Endothelial cell of umbilical vein (primary cell): ENCODE measurements at regions not wholly inside any gene's neighbourhood (a gene's known extent, or its start where the extent isn't known, plus 50 kb on each side); places are given as distances from the start of the nearest gene placed in this dataset.

Source experiments
- BruUV-seq: library from RNA; stranded (reverse); fragments of 400-500 nt; replicated peaks from 2 replicates; lab custom pipeline; 2021; lab: Mats Ljungman, UMichigan
- CTCF ChIA-PET: fragments of 300-600, 350-600 bp; sonication (Branson Sonifier 250); formaldehyde crosslinking; loops from one replicate; lab custom pipeline; 2021; ENCODE audit warnings: antibody characterized with exemption, inconsistent platforms; lab: Charles Lee
- POLR2A ChIA-PET: fragments of 300-600, 350-600 bp; sonication (Branson Sonifier 250); formaldehyde crosslinking; loops from one replicate; lab custom pipeline; 2021; ENCODE audit warnings: antibody characterized with exemption, inconsistent platforms; lab: Charles Lee
- DNase-seq: peaks from one replicate; pipeline ENCODE4 v3.0.0-alpha.2; 2011; ENCODE audit warnings: low read depth, low spot score
- FAIRE-seq: peaks from 2 replicates; lab custom pipeline; 2011; peaks lifted over from hg19 to GRCh38; lab: Jason Lieb, UNC
- H2AFZ ChIP-seq: 2 replicates; pipeline ENCODE4 v1.6.0; 2012; ENCODE audit warnings: low read depth, low read length, control low read depth, inconsistent platforms
- H3K27ac ChIP-seq: 2 replicates; pipeline ENCODE4 v1.5.1; 2011; ENCODE audit warnings: low read depth, mild to moderate bottlenecking, control low read depth, low read length, moderate library complexity; ENCODE audit not compliant: insufficient read depth
- H3K27me3 ChIP-seq, 2 experiments: 2 replicates each; pipeline versions ENCODE4 v1.6.0 to v1.6.1; 2011; ENCODE audit warnings: low read length in 2 of 2, mixed read lengths in 1 of 2; ENCODE audit not compliant: control insufficient read depth in 2 of 2, insufficient read depth in 2 of 2
- H3K36me3 ChIP-seq, 2 experiments: 2 replicates in 1 of 2; 3 replicates in 1 of 2; pipeline ENCODE4 v1.5.1; 2011; ENCODE audit warnings: low read length in 2 of 2, mild to moderate bottlenecking in 1 of 2, moderate library complexity in 1 of 2; ENCODE audit not compliant: control insufficient read depth in 2 of 2, insufficient read depth in 2 of 2; ENCODE audit errors: extremely low read depth in 1 of 2
- H3K4me1 ChIP-seq: 3 replicates; pipeline ENCODE4 v1.5.1; 2011; ENCODE audit warnings: mild to moderate bottlenecking, low read length; ENCODE audit not compliant: control insufficient read depth, insufficient read depth; ENCODE audit errors: extremely low read depth
- H3K4me2 ChIP-seq: 2 replicates; pipeline ENCODE4 v1.6.1; 2011; ENCODE audit warnings: low read length, control low read depth, mixed read lengths; ENCODE audit not compliant: insufficient read depth
- H3K4me3 ChIP-seq, 3 experiments: fragments of 200-600 bp in 1 of 3; sonication (generic), shearing (Covaris generic) in 1 of 3; replicated peaks in 1 of 3; 2 replicates each; pipeline ENCODE4 v1.5.1; 2011 to 2016; ENCODE audit warnings: control low read depth in 3 of 3, low read length in 3 of 3, mild to moderate bottlenecking in 2 of 3, inconsistent platforms in 1 of 3, low read depth in 1 of 3, moderate library complexity in 1 of 3; ENCODE audit not compliant: insufficient read depth in 1 of 3
- H3K79me2 ChIP-seq: 2 replicates; pipeline ENCODE4 v1.6.0; 2012; ENCODE audit warnings: low read length, inconsistent platforms; ENCODE audit not compliant: control insufficient read depth, insufficient read depth
- H3K9ac ChIP-seq: replicated peaks from 2 replicates; pipeline ENCODE3; 2011; ENCODE audit warnings: low read length, control low read depth; ENCODE audit not compliant: insufficient read depth; ENCODE audit errors: extremely low read depth
- H3K9me1 ChIP-seq: replicated peaks from 3 replicates; pipeline ENCODE4 v1.6.0; 2011; ENCODE audit warnings: mild to moderate bottlenecking, low read length; ENCODE audit not compliant: control insufficient read depth, insufficient read depth; ENCODE audit errors: extremely low read depth
- H3K9me3 ChIP-seq: replicated peaks from 2 replicates; pipeline ENCODE4 v1.5.1; 2012; ENCODE audit warnings: low read length, inconsistent platforms; ENCODE audit not compliant: control insufficient read depth, insufficient read depth
- H4K20me1 ChIP-seq: replicated peaks from 2 replicates; pipeline ENCODE3; 2011; ENCODE audit warnings: mild to moderate bottlenecking, low read length; ENCODE audit not compliant: control insufficient read depth, insufficient read depth; ENCODE audit errors: extremely low read depth
- EZH2 ChIP-seq: IDR thresholded peaks from 2 replicates; pipeline ENCODE4 v1.6.1; 2012; ENCODE audit warnings: borderline replicate concordance, low read depth, mild to moderate bottlenecking, moderate library complexity, low read length, inconsistent platforms; ENCODE audit not compliant: severe bottlenecking
- FOS ChIP-seq: IDR thresholded peaks from 2 replicates; pipeline ENCODE4 v1.6.1; 2011; ENCODE audit warnings: mild to moderate bottlenecking, low read length, moderate library complexity, borderline replicate concordance; ENCODE audit not compliant: insufficient read depth
- GATA2 ChIP-seq: IDR thresholded peaks from 2 replicates; pipeline ENCODE4 v1.7.0; 2011; ENCODE audit warnings: low read depth, mild to moderate bottlenecking, moderate library complexity, mixed read lengths, low read length; ENCODE audit not compliant: insufficient read length, insufficient read depth
- JUN ChIP-seq: IDR thresholded peaks from 2 replicates; pipeline ENCODE4 v1.6.1; 2011; ENCODE audit warnings: borderline replicate concordance, low read depth; ENCODE audit not compliant: insufficient read length, insufficient read depth
- MYC ChIP-seq: IDR thresholded peaks from one replicate; pipeline ENCODE4 v1.6.1; 2011; ENCODE audit warnings: mild to moderate bottlenecking, low read depth, low read length
- POLR2A ChIP-seq: IDR thresholded peaks from 2 replicates; pipeline ENCODE4 v1.6.1; 2012; ENCODE audit warnings: low read depth, mild to moderate bottlenecking, control low read depth, low read length
- POLR2AphosphoS5 ChIP-seq: IDR thresholded peaks from 2 replicates; pipeline ENCODE4 v1.6.1; 2012; ENCODE audit warnings: low read depth, mild to moderate bottlenecking, control low read depth, low read length, moderate library complexity; ENCODE audit not compliant: insufficient read depth
- dilution Hi-C: fragments of 300-500 bp; cut with MboI; formaldehyde crosslinking; loops from one replicate; pipeline ENCODE4 v1.15.0; 2019; ENCODE audit warnings: low sequenced_read_pairs; ENCODE audit not compliant: extremely low pct_ligation_motif_present
- intact Hi-C: fragments of 100-400 bp; cut with micrococcal nuclease; formaldehyde crosslinking; loops from one replicate; pipeline ENCODE4 v1.10.0; 2022
- TF ChIP-seq, protein P1 (sequence below): IDR thresholded peaks from 2 replicates; pipeline ENCODE4 v1.6.1; 2011; ENCODE audit not compliant: insufficient read depth, insufficient read length
- TF ChIP-seq, protein P2 (sequence below), 2 donors: IDR thresholded peaks; 1 replicate in 1 of 2; 2 replicates in 1 of 2; pipeline ENCODE4 v1.5.1; 2011; ENCODE audit warnings: low read length in 2 of 2, mild to moderate bottlenecking in 2 of 2, moderate library complexity in 2 of 2, control low read depth in 1 of 2, inconsistent platforms in 1 of 2, low read depth in 1 of 2; ENCODE audit not compliant: insufficient read depth in 1 of 2; ENCODE audit errors: extremely low read depth in 1 of 2

DNA sequence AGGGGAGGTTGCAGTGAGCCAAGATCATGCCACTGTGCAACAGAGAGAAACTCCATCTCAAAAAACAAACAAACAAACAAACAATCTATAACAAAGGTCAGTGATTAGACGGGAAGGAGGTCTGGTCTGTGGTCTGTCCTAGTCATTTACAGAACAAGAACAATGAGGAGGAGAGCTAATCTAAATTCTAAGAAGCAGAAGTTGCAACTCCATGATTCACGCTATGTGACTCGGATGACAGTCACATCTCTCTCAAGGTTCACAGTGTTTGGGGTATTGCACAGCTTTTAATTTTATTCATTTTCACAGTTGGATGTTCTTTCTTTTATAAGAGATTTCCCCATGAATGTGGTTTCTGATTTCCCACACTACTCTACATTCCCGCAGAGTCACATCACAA lies 218.7 kb upstream of the PIEZO2 start:
- Histone ChIP-seq H3K4me1 (no peaks in the 10 kb centered on the region), H3K4me2 (no peak overlapping the region), H3K9me1 (no peaks in the 10 kb centered on the region), H3K36me3 (no peaks in the 10 kb centered on the region), H3K79me2 (no peaks in the 10 kb centered on the region), H3K9me3 (no peaks in the 10 kb centered on the region), H2AFZ (no peak overlapping the region), H3K27ac (no peak overlapping the region), H3K4me3 (no peak overlapping the region), H3K9ac (no peak overlapping the region), H3K27me3 (no peaks in the 10 kb centered on the region), H4K20me1 (no peaks in the 10 kb centered on the region)
- no peak for FAIRE-seq
- ChIA-PET CTCF (interaction anchor here (0.9 kb wide), 1 partner anchor 9 kb away, joined by 3 read pairs; no protein-coding TSS in a partner anchor), POLR2A (no interaction called here)
- no peak for DNase-seq
- no TSS peak for BruUV-seq
- dilution Hi-C loops = no loop called here
- intact Hi-C loops = no loop called here
- TF ChIP-seq POLR2AphosphoS5 (no peak), POLR2A (no peak), EZH2 (no peak), JUN (no peak), GATA2 (no peak), FOS (no peak), MYC (no peak)
- TF ChIP-seq, protein P1, sequence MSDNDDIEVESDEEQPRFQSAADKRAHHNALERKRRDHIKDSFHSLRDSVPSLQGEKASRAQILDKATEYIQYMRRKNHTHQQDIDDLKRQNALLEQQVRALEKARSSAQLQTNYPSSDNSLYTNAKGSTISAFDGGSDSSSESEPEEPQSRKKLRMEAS = no peak
- TF ChIP-seq, protein P2, sequence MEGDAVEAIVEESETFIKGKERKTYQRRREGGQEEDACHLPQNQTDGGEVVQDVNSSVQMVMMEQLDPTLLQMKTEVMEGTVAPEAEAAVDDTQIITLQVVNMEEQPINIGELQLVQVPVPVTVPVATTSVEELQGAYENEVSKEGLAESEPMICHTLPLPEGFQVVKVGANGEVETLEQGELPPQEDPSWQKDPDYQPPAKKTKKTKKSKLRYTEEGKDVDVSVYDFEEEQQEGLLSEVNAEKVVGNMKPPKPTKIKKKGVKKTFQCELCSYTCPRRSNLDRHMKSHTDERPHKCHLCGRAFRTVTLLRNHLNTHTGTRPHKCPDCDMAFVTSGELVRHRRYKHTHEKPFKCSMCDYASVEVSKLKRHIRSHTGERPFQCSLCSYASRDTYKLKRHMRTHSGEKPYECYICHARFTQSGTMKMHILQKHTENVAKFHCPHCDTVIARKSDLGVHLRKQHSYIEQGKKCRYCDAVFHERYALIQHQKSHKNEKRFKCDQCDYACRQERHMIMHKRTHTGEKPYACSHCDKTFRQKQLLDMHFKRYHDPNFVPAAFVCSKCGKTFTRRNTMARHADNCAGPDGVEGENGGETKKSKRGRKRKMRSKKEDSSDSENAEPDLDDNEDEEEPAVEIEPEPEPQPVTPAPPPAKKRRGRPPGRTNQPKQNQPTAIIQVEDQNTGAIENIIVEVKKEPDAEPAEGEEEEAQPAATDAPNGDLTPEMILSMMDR (IDR thresholded peaks at IDR 0.05; ENCODE audit: extremely low read depth in 1 of 2, insufficient read depth in 1 of 2, low read depth in 1 of 2, low read length in 2 of 2) = no peak
